Nephron progenitor cell (in vitro differentiated cells): ENCODE measurements at regions not wholly inside any gene's neighbourhood (a gene's known extent, or its start where the extent isn't known, plus 50 kb on each side); places are given as distances from the start of the nearest gene placed in this dataset.
"Not testable (repeated sequence)": the region's sequence is repeated elsewhere in the genome, so short reads cannot be mapped to it uniquely, and the experiment has no call there.

ENCODE experiments used
- DNase-seq: peaks from one replicate; pipeline ENCODE4 v3.0.0; 2021
- H3K27ac Mint-ChIP-seq: 2 replicates; pipeline ENCODE4 v1.8.0; 2021; ENCODE audit warnings: mild to moderate bottlenecking, moderate library complexity, mixed read lengths
- H3K27me3 Mint-ChIP-seq: 2 replicates; pipeline ENCODE4 v1.8.0; 2021; ENCODE audit warnings: mild to moderate bottlenecking, low read depth, mixed read lengths; ENCODE audit not compliant: poor library complexity
- H3K36me3 Mint-ChIP-seq: 2 replicates; pipeline ENCODE4 v1.8.0; 2021; ENCODE audit warnings: low read depth, mixed read lengths
- H3K4me1 Mint-ChIP-seq: 2 replicates; pipeline ENCODE4 v1.8.0; 2021; ENCODE audit warnings: mixed read lengths
- H3K4me3 Mint-ChIP-seq: 2 replicates; pipeline ENCODE4 v1.8.0; 2021; ENCODE audit warnings: mild to moderate bottlenecking, moderate library complexity, mixed read lengths
- H3K9me3 Mint-ChIP-seq: 2 replicates; pipeline ENCODE4 v1.8.0; 2021; ENCODE audit warnings: mild to moderate bottlenecking, moderate library complexity, mixed read lengths
- CTCF ChIP-seq: fragments of 200-600 bp; sonication (generic); IDR thresholded peaks from 2 replicates; pipeline ENCODE4 v1.5.0; 2021; ENCODE audit warnings: antibody characterized with exemption

- H3K27ac Mint-ChIP-seq: no peak overlapping the region
- no peak overlapping the region for H3K4me3 Mint-ChIP-seq
- TF ChIP-seq CTCF: no peak
- no peaks in the 10 kb centered on the region for H3K9me3 Mint-ChIP-seq
- H3K27me3 Mint-ChIP-seq: no peaks in the 10 kb centered on the region
- H3K4me1 Mint-ChIP-seq: no peaks in the 10 kb centered on the region
- no peak for DNase-seq
- H3K36me3 Mint-ChIP-seq: no peaks in the 10 kb centered on the region
These were observed 170.2 kb upstream of the NREP start for GRCh38 chr5:111927191-111927590.

GRCh38 chr5:111926026-111926425 lies 169.0 kb upstream of the NREP start:
- Mint-ChIP-seq H3K27me3 (no peaks in the 10 kb centered on the region), H3K4me1 (no peaks in the 10 kb centered on the region), H3K27ac (no peak overlapping the region), H3K4me3 (no peak overlapping the region), H3K36me3 (no peaks in the 10 kb centered on the region), H3K9me3 (no peaks in the 10 kb centered on the region)
- DNase-seq: no peak
- TF ChIP-seq CTCF: no peak

GRCh38 chr5:111922344-111922743 lies 165.3 kb upstream of the NREP start:
- Mint-ChIP-seq H3K4me3 (no peak overlapping the region), H3K4me1 (no peaks in the 10 kb centered on the region), H3K36me3 (no peaks in the 10 kb centered on the region), H3K9me3 (peaks cover 9% of the 10 kb centered on the region), H3K27ac (no peak overlapping the region), H3K27me3 (peaks cover 4% of the 10 kb centered on the region)
- DNase-seq: no peak
- no peak for TF ChIP-seq CTCF

- not testable (repeated sequence) for H3K36me3 Mint-ChIP-seq, DNase-seq, H3K4me3 Mint-ChIP-seq, H3K4me1 Mint-ChIP-seq, H3K27ac Mint-ChIP-seq, H3K9me3 Mint-ChIP-seq, H3K27me3 Mint-ChIP-seq
These were observed 164.7 kb upstream of the NREP start for GRCh38 chr5:111921691-111922090.

GRCh38 chr5:111914966-111915636 lies 158.1 kb upstream of the NREP start:
- H3K4me1 Mint-ChIP-seq: peaks cover 16% of the 10 kb centered on the region
- peaks cover 6% of the 10 kb centered on the region for H3K27me3 Mint-ChIP-seq
- H3K9me3 Mint-ChIP-seq: peaks cover 14% of the 10 kb centered on the region
- H3K36me3 Mint-ChIP-seq: no peaks in the 10 kb centered on the region
- H3K4me3 Mint-ChIP-seq: no peak overlapping the region
- no peak for TF ChIP-seq CTCF
- H3K27ac Mint-ChIP-seq: peak overlapping the region; percentile 83
- DNase-seq: no peak

GRCh38 chr5:111902436-111902835 lies 145.4 kb upstream of the NREP start:
- H3K9me3 Mint-ChIP-seq: peaks cover 23% of the 10 kb centered on the region
- H3K27ac Mint-ChIP-seq: no peak overlapping the region
- no peak overlapping the region for H3K4me3 Mint-ChIP-seq
- DNase-seq: no peak
- no peaks in the 10 kb centered on the region for H3K36me3 Mint-ChIP-seq
- TF ChIP-seq CTCF: no peak
- no peaks in the 10 kb centered on the region for H3K4me1 Mint-ChIP-seq
- H3K27me3 Mint-ChIP-seq: no peaks in the 10 kb centered on the region
